ENCODE measurements at regions not wholly inside any gene's neighbourhood (a gene's known extent, or its start where the extent isn't known, plus 50 kb on each side); places are given as distances from the start of the nearest gene placed in this dataset.

- no peak for DNase-seq
These were observed 132.3 kb downstream of the CRYBB2 start for GRCh38 chr22:25351631-25352293.

- no peak for DNase-seq
These were observed 132.8 kb downstream of the CRYBB2 start for GRCh38 chr22:25352294-25352680.

GRCh38 chr22:25353516-25354445 lies 134.3 kb downstream of the CRYBB2 start:
- no peak for DNase-seq

- DNase-seq: no peak
These were observed 135.0 kb downstream of the CRYBB2 start for GRCh38 chr22:25354456-25354855.

DNA sequence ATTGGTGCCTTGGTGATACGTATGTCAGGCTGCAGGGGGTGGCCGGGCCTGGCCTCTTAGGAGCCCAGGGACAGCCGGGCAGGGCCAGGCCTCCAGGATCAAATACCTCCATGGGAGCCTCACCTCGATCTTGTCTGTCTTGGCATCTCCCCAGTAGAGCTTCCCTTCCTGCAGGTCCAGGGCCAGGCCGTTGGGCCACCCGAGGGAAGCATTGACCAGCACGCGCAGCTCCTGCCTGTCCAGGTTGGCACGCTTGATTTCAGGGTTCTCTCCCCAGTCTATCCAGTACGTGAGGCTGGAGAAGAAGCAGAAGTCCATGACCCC lies 137.7 kb downstream of the CRYBB2 start:
- DNase-seq: no peak

- DNase-seq: no peak
These were observed 138.4 kb downstream of the CRYBB2 start for GRCh38 chr22:25357606-25358420.

DNA sequence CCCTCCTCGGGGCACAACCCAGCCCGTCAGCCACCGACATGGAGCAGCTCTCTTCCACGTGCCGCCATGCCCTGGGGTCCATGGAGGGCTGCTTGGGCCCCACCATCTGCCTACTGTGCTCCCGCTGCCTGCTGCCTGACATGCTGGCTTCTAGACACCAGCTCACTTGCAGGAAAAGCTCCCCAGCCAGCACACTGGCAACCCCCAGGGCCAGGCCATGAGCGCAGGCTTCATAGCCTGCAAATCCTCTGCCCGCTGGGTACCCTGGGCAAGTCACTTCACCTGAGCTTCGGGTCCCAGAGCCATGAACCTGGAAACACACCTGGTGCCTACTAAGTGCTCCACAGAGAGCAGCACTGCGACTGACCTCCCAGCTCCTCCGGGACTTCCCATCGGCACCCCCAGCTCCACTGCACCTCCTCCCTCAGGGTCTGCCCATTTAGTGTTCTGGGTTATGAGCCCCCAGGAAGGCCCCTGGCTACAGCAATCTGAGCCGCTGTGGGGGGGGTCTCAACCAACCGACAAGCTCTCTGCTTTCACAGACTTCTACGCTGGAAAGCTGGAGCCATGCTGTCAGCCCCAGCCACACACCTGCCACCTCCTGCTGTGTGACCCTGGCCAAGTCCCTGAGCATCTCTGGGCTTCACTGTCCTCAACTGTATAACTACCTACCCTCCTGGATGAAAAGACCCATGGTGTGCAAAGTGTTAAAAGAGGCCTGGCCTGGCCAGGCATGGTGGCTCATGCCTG lies 139.2 kb downstream of the CRYBB2 start:
- no peak for DNase-seq

- DNase-seq: no peak
These were observed 140.3 kb downstream of the CRYBB2 start for GRCh38 chr22:25359601-25360261.

DNA sequence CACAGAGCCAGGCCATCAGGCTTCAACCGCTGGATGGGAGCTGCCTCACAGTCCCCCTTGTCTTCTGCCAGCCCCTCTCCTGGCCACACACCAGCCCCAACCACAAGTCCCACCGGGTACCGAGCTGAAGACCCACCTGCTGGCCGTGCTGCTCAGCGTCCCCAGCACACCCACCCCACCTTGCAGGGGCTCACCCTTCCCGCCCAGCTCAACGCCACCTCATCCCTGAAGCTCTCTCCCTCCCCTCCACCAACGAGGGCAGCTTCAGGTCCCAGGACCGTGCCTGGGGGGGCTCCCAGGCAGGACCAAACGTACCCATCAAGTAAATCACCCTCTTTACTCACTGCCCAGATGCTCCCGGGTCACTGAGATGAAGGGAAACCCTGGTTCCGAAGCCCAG lies 141.0 kb downstream of the CRYBB2 start:
- DNase-seq: no peak

DNA sequence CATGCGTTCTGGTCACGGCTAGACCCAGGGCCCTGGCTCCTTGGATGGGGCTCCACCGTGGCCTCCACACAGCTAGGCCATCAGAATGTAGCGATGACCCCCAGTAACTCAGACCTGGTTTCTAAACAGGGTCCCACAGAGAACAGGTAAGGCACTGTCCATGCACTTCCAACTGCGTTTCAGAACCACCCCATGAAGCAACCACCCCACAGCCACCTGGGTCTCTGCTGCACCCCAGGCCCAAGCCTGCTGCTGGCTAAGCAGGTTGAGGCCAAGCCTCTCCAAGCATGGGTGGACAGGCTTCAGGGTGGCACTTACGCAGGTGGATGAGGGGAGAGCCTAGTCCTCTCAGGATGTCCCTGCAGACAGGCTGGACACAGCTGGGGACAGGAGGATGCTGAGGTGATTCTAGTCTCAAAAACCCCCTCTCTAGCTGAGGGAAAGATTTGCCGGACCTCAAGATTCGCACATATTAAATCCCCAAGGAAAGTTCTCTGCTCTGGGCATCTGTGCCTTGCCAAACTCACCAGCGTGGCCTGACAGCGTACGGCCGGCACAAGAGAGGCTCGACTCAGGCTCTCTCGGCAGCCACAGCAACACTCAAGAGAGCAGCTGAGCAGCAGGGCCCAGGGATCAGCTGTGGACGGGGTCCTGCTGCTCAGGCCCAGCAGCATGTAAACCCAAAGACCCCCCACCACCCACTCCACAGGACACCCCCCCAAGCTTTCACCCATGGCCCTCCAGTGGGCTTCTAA lies 141.6 kb downstream of the CRYBB2 start:
- DNase-seq: no peak

GRCh38 chr22:25361899-25362214 lies 142.4 kb downstream of the CRYBB2 start:
- DNase-seq: no peak

DNA sequence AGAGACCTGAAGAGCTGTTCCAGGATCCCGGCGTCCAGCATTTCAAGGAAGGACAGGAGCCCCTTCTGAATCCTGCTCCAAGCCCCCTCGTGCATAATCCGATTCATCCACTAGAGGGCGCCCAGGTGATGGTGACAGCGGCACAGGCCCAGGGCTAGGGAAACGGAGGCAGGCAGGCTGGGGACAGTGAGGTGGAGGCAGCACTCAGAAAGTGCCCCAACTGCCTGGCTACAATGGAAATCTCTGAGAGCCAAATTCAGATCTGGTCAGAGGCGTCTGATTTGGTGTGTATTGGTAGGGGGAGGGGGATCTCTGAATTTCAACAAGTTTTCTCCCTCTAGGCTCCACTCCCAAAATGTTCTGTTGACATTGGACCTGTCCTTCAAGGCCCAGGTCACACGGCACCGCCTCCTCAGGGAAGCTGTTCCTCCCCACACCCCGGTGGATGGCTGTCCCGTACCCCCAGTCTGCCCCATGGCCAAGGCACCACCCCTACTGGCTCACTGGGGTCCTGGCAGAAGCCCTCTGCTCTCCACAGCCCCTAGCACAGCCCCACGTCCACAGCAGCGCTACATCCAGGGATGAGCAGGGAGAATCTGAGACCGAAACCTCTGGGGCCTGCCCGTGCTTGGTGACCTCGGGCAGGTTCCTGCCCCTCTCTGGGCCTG lies 142.9 kb downstream of the CRYBB2 start:
- DNase-seq: peak; percentile 43

DNA sequence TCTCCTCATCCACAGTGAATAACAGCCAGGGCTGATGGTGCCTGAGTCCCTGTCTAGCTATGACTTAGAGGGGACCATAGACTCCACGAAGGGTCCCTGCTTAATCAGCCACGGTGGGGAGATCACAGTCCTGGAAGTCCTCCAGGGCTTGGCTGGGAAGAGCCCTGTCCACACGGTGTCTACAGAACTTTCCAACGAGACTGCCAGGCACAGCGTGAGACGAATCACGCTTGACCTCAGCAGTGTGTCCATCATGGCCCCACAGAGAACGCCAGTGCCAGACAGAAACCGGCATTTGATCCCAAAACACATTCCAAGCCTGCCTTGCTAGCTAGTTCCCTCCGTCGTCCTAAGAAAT lies 143.4 kb downstream of the CRYBB2 start:
- DNase-seq: no peak

DNA sequence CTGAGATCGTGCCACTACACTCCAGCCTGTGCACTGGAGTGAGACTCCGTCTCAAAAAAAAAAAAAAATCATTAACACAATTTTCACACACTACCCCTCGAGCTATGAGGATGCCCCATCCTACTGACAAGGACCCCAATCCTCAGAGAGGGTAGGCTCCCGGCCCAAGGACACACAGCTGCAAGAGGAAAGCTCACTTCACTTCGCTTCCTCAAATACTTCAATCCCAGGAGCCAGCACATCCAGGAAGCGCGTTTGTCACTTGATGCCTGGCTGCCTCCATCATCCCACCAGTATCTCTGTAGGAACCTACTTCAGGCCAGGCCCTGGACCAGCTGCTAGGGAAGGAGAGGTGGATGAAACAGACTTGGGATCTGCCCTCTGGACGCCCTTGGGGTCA lies 144.0 kb downstream of the CRYBB2 start:
- no peak for DNase-seq

DNA sequence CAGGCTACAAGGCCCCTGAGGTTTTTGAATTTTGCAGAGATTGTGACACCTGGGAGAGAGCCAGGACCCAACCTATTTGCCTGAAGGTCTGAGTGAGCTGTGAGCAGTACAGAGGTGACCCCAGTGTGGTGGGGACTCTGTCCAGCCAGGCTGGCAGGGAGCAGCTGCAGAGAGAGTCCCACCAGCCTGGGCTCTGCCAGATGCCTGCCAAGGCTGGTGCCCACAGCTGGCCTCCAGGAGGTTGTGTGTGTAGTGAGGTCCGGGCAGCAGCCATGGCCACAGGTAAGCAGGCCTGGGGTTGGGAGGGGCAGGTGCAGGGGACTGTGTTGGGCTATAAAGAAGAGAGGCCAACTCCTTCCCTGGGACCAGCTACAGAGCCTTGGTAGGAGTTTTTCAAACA lies 144.8 kb downstream of the CRYBB2 start:
- no peak for DNase-seq

GRCh38 chr22:25364736-25365241 lies 145.3 kb downstream of the CRYBB2 start:
- no peak for DNase-seq

DNA sequence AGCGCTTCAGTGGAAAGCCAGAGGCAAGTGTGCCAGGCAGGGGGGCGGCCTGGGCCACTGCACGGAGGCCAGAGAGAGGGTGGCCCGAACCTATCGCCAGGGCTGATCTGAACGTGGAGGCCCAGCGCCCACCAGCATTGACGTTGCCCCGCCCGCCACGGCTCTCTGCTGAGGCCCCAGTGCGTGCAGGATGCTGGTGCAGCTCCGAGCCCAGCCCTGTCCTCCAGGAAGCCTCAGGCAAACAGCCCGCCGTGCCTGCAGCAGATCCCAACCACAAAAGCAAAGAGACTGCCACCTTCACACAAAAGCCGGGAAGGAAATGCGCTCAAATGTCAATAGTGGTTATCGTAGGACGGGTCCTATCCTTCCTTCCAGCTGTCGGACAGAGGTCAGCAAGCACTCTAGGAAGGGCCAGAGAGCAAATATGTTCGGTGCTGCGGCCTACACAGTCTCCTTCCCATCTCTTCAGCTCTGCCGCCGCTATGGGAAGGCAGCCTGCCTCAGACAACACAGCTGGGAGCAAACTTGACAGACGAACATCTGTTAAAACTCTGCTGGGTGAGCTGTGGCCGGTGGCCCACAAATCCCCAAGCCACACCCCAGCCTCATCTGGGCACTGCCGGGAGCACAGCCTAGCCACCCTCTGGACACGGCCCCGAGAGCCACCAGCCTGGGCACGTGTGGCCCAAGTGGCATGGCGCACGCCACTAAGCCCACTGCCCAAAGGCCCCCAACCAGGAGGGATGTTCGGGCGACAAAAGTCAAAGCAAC lies 146.2 kb downstream of the CRYBB2 start:
- no peak for DNase-seq

GRCh38 chr22:25366408-25366807 lies 147.0 kb downstream of the CRYBB2 start:
- DNase-seq: no peak

GRCh38 chr22:25366876-25367466 lies 147.5 kb downstream of the CRYBB2 start:
- no peak for DNase-seq

DNA sequence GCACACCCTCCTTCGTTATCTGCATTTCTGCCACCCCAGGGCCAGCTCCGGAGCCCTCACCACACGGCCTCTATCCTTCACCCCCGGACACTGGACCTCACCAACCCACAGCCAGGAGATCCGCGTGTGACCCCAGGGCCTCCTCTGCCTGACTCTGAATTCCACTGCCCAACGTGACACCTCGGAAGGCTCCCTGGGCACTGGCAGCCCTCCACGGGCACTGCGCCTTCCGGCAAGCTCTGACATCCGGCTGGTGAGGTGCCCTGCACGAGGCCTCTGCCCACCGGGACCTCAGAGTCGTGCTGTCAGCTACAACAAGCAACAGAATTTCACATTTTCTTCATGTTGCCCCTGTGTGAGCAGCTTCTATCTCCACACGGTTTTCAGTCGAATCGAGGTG lies 148.3 kb downstream of the CRYBB2 start:
- DNase-seq: no peak
